PFSK-1 (cell line): ENCODE measurements at regions not wholly inside any gene's neighbourhood (a gene's known extent, or its start where the extent isn't known, plus 50 kb on each side); places are given as distances from the start of the nearest gene placed in this dataset.

Experiments
- FOXP2 ChIP-seq: optimal IDR thresholded peaks from 2 replicates; pipeline ENCODE3; 2011; ENCODE audit warnings: borderline replicate concordance, control low read depth, inconsistent platforms; ENCODE audit not compliant: insufficient read depth; ENCODE audit errors: extremely low read length, extremely low read depth
- POLR2AphosphoS5 ChIP-seq: IDR thresholded peaks from 2 replicates; pipeline ENCODE4 v1.6.1; 2012; ENCODE audit warnings: low read depth, mild to moderate bottlenecking, control low read depth, low read length, moderate library complexity
- REST ChIP-seq, 2 experiments: IDR thresholded peaks; 2 replicates each; pipeline versions ENCODE4 v1.6.1 to v1.8.0; 2011 to 2012; ENCODE audit warnings: low read depth in 2 of 2, low read length in 2 of 2, control low read depth in 1 of 2, inconsistent platforms in 1 of 2, mild to moderate bottlenecking in 1 of 2, moderate library complexity in 1 of 2; ENCODE audit not compliant: insufficient read depth in 1 of 2
- SIN3A ChIP-seq: IDR thresholded peaks from 2 replicates; pipeline ENCODE4 v1.6.1; 2012; ENCODE audit warnings: mild to moderate bottlenecking, low read length, moderate library complexity, borderline replicate concordance; ENCODE audit not compliant: insufficient read depth
- TAF1 ChIP-seq: IDR thresholded peaks from 2 replicates; pipeline ENCODE4 v1.6.1; 2012; ENCODE audit warnings: low read length, control low read depth, borderline replicate concordance; ENCODE audit not compliant: insufficient read depth

- no peak for TF ChIP-seq POLR2AphosphoS5
- no peak for TF ChIP-seq FOXP2
- no peak for TF ChIP-seq SIN3A
- no peak for TF ChIP-seq TAF1
- TF ChIP-seq REST (IDR thresholded peaks at IDR 0.05; ENCODE audit: insufficient read depth in 1 of 2, low read depth in 2 of 2, low read length in 2 of 2), result no peak
Measured at GRCh38 chrX:107298276-107298675, 91.9 kb downstream of the DNAAF6 start.

GRCh38 chrX:107301253-107301652, 94.8 kb downstream of the DNAAF6 start:
- no peak for TF ChIP-seq FOXP2
- no peak for TF ChIP-seq SIN3A
- no peak for TF ChIP-seq REST (IDR thresholded peaks at IDR 0.05; ENCODE audit: insufficient read depth in 1 of 2, low read depth in 2 of 2, low read length in 2 of 2)
- no peak for TF ChIP-seq TAF1
- no peak for TF ChIP-seq POLR2AphosphoS5

GRCh38 chrX:107304141-107304540, 97.7 kb downstream of the DNAAF6 start:
- no peak for TF ChIP-seq REST (IDR thresholded peaks at IDR 0.05; ENCODE audit: insufficient read depth in 1 of 2, low read depth in 2 of 2, low read length in 2 of 2)

- no peak for TF ChIP-seq POLR2AphosphoS5
- no peak for TF ChIP-seq SIN3A
- no peak for TF ChIP-seq TAF1
- no peak for TF ChIP-seq REST (IDR thresholded peaks at IDR 0.05; ENCODE audit: insufficient read depth in 1 of 2, low read depth in 2 of 2, low read length in 2 of 2)
- TF ChIP-seq FOXP2, result no peak
Measured at GRCh38 chrX:107323786-107324492, 117.5 kb downstream of the DNAAF6 start.

GRCh38 chrX:107324493-107325310, 118.3 kb downstream of the DNAAF6 start:
- TF ChIP-seq REST (IDR thresholded peaks at IDR 0.05; ENCODE audit: insufficient read depth in 1 of 2, low read depth in 2 of 2, low read length in 2 of 2) (peak; percentile 86 to 93), FOXP2 (no peak)
